Hindlimb muscle (tissue), 1 donor: ENCODE measurements at regions not wholly inside any gene's neighbourhood (a gene's known extent, or its start where the extent isn't known, plus 50 kb on each side); places are given as distances from the start of the nearest gene placed in this dataset.
A peak's percentile ranks its signal among the peaks of the same experiment; 100 is the strongest.

Source experiments
- DNase-seq: peaks from one replicate; pipeline ENCODE4 v3.0.0-alpha.2; 2013

GRCh38 chr2:204437815-204438756 is 107.2 kb upstream of the PARD3B start:
- no peak for DNase-seq

GRCh38 chr2:204441316-204441715 is 104.0 kb upstream of the PARD3B start:
- no peak for DNase-seq

- DNase-seq: no peak
Measured at GRCh38 chr2:204445149-204445548, 100.1 kb upstream of the PARD3B start.

GRCh38 chr2:204447722-204448121 is 97.6 kb upstream of the PARD3B start:
- no peak for DNase-seq

GRCh38 chr2:204449977-204450376 is 95.3 kb upstream of the PARD3B start:
- DNase-seq: no peak

GRCh38 chr2:204451766-204452165 is 93.5 kb upstream of the PARD3B start:
- no peak for DNase-seq

- DNase-seq: peak; percentile 55
Measured at GRCh38 chr2:204452464-204453023, 92.7 kb upstream of the PARD3B start.

- peak; percentile 26 for DNase-seq
Measured at GRCh38 chr2:204453730-204454167, 91.5 kb upstream of the PARD3B start.

- DNase-seq: no peak
Measured at GRCh38 chr2:204454672-204455380, 90.4 kb upstream of the PARD3B start.

- no peak for DNase-seq
Measured at GRCh38 chr2:204468746-204469429, 76.4 kb upstream of the PARD3B start.

- DNase-seq: no peak
Measured at GRCh38 chr2:204470178-204470620, 75.1 kb upstream of the PARD3B start.

GRCh38 chr2:204470621-204471196 is 74.6 kb upstream of the PARD3B start:
- DNase-seq: no peak

GRCh38 chr2:204472375-204472774 is 72.9 kb upstream of the PARD3B start:
- no peak for DNase-seq

- DNase-seq: no peak
Measured at GRCh38 chr2:204473224-204473623, 72.1 kb upstream of the PARD3B start.

- no peak for DNase-seq
Measured at GRCh38 chr2:204475399-204475798, 69.9 kb upstream of the PARD3B start.

GRCh38 chr2:204477358-204477950 is 67.8 kb upstream of the PARD3B start:
- DNase-seq: no peak

GRCh38 chr2:204479557-204479956 is 65.7 kb upstream of the PARD3B start:
- no peak for DNase-seq

GRCh38 chr2:204480676-204481075 is 64.6 kb upstream of the PARD3B start:
- no peak for DNase-seq

- DNase-seq: no peak
Measured at GRCh38 chr2:204483608-204484081, 61.6 kb upstream of the PARD3B start.

- no peak for DNase-seq
Measured at GRCh38 chr2:204486321-204486720, 59.0 kb upstream of the PARD3B start.

GRCh38 chr2:204486805-204487204 is 58.5 kb upstream of the PARD3B start:
- DNase-seq: peak; percentile 54
